Activated CD4-positive, CD25-positive, alpha-beta regulatory T cell treated with anti-CD3 and anti-CD28 coated beads, Interleukin-2, amount 50 U/mL, for 16 hours (primary cell): ENCODE measurements at regions not wholly inside any gene's neighbourhood (a gene's known extent, or its start where the extent isn't known, plus 50 kb on each side); places are given as distances from the start of the nearest gene placed in this dataset.

Experiments used
- DNase-seq: peaks from one replicate; pipeline ENCODE4 v3.0.0-alpha.2; 2020; ENCODE audit warnings: low read depth, low spot score

DNA sequence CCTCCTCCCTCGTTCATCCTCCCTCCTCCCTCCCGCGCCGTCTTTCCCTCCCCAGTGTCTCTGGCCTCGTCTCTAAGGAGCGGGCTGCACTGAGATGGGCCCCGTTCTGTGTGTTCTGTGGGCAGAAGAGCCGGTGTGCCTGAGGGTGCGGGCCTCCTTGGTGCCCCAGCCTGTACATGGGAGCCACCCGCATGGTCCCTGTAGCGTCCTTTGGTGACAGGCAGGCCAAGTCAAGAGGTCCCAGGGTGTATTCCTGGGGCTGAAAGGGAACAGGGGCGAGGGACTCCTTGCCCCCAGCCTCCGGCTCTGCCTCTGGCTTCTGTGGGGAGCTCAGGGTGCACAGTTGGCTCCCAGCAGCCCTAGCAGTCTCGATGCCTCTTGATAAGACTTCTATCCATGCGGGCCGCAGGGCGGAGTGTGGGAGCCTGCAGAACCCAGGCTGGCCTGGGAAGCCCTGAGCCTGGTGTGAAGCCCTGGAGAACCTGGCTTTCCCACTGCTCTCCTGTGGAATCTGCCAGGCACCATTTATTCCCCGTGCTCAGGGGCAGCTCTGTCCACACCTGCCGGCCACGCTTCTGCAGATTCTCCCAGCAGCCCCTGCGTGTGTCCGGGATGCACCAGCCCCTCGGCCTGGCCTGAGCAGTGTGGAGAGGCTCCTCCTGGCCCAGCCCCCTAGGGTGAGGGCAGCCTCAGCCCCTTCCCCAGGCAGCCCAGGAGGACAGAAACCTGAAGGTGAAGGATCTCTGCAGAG, 181.3 kb downstream of the KIF26A start:
- no peak for DNase-seq

DNA sequence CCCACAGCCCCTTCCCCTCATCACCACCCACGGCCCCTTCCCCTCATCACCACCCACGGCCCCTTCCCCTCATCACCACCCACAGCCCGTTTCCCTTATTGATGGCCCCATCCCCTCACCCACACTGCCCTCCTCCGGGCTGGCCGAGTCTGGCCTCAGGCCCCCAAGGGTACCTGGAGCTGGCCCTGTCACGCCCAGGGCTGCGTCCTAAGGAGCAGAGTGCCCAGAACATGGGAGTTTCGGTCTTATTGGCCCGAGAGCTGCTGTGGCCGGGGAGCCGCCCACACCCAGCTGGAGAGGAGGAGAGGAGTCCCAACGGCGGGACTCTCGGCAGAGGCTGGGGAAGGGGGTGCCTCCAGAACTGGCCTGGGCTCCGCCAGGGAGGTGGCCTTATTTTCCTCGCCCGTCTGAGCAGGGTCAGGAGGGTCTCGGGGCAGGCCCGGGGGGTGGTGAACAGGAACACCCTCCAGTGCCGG, 182.3 kb downstream of the KIF26A start:
- DNase-seq = no peak

DNA sequence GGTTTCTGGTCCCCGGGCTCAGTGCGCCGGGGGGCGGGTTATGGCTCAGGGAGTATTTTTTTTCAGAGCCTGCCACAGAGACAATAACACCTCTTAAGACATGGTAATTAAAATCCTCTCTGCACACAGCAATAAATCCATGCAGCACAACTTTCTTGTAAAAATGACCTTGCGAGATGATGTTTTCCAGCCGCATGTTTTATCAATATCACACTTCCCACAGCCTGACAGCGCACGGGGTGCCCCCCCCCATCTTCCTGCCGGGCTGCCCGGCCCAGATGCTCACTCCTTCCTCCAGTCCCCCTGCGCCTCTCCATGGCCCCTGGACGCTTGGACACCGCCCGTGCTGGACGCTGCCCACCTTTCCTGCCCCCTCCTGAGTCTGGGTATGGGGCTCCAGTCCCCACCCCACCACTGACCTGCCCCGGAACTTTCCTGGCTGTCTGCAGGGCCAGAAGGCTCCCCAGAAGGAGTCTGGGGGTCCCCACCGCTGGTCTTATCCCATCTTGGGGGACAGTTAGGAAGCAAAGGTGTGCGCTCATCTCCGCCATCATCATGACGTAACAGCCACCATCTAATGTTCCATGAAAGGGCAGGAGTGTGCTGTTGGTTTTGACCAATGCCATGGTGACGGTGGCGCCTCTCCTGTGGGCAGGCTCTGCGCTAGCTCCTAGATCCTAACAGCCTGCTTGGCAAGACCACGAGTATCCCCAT, 182.9 kb downstream of the KIF26A start:
- no peak for DNase-seq

DNA sequence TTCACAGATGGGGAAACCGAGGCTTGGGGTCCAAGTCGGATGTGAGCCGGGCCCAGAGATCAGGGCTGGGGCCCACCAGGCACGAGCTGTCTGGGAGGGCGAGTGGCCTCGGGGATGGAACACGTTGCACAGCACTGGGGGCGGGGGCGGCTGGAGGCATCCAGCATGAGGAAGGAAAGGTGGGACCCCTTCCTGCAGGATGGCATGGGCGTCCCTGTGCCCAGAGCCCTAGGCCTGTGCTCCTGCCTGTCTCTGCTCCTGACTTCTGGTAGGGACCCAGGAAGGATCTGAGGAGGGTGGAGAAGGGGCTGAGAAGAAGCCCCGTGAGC, 183.4 kb downstream of the KIF26A start:
- DNase-seq = no peak

DNA sequence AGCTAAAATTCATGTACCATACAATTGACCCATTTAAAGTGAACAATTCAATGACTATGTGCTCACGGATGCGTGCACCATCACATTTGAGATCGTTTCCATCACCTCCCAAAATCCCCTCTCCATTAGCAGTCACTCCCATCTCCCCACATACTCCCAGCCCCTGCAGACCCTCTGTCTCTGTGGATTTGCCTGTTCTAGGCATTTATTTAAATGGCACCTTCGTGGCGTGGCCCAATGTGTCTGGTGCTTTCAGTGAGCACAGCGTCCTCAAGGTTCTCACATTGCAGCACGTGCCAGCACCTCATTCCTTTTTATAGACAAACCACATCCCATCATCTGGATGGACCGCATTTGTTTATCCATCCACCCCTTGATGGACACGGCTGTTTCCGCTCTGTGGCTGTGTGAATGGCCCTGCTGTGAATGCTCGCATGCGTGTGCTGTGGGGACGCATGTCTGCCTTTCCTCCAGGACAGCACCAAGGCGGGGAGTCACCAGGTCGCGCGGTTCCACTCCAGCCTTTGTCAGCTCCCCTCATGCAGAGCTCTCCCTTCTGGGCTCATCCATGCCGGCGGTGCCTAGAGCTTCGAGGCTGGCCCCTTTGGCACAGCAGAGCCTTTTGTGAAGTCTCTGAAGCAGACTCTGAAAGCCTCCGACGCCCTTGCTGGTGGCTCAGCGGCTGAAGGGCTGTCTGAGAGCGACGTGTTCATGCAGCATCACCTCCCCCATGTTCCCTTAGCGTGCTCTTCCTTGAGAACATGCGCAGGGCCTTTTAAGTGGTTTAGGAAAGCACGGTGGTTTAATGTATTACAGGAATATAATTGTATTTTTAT, 184.4 kb downstream of the KIF26A start:
- DNase-seq = no peak

DNA sequence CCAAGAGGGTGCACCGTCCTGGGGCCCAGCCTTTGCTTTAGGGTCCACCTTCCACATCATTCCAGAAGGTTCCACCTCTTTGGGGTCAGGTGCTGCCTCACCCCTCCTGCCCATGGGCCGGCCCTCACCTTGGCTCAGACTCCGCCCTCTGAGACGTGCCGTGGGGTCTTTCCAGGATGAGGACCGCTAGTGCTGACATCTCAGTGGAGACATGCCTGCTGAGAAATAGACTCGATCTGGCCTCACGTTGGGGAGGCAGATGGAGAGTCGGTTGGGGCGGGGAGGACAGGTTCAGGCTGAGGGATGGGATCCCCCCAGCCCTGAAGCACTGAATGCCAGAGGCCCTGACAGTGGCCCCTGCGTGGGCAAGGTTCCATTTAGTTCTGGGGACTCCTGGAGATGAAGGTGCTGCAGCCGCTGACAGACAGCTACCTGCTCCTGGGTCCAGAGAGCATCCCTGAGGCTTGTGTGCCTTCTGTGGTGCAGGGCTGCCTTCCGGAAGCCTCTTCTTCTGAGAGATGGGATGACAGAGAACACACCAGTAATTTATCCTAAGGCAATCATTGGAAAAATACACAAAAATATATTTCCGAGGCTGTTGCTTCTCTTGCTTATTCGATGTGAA, 185.3 kb downstream of the KIF26A start:
- no peak for DNase-seq

DNA sequence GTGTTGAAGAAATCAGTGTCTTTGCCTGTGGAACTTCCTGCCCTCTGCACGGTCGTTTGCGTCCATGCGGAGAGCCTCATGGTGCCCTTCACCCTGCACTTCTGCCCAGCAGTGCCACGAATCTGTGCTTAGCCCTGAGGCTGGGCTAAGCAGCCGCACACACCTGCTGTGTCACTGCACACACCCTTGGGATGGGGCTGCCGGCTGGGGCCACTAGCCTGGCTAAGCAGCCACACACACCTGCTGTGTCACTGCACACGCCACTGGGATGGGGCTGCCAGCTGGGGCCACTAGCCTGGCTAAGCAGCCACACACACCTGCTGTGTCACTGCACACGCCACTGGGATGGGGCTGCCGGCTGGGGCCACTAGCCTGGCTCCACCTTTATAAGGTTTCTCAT, 188.5 kb downstream of the KIF26A start:
- no peak for DNase-seq

DNA sequence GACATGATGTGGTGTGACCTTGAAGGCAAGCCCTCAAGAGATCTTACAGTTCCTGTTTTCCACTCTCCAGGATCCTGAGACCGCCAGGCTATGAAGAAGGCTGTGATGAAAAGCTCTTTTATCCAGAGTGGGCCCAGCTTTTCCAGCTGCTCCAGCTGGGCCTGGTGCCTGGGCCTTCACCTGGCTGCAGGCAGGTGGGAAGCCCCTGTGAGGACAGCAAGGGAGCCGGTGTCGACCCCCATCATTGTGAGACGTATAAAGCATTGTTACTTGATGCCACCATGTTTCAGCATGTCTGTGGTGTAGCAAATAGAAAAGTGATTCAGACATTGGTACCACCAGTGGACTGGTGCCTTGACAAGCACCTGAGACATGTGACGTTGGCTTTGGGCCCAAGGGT, 190.2 kb downstream of the KIF26A start:
- DNase-seq = no peak

DNA sequence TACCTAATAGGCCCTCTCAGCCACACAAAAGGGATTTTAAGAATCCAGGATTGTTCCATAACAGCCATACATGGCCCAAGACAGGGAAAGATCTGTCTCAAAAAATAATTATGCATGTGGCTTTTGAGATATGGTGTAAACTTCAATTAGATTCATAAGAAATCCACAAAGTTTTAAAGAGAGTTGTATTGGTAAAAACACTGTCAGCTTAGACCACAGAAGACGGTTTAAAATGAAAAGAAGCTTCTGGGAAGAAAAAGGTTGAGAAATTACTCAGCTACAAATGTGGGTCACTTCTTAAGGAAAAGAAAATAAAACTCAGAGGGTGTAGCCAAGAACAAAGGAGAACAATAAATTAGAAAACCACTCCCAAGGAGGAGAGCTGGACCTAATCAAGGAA, 191.4 kb downstream of the KIF26A start:
- no peak for DNase-seq

DNA sequence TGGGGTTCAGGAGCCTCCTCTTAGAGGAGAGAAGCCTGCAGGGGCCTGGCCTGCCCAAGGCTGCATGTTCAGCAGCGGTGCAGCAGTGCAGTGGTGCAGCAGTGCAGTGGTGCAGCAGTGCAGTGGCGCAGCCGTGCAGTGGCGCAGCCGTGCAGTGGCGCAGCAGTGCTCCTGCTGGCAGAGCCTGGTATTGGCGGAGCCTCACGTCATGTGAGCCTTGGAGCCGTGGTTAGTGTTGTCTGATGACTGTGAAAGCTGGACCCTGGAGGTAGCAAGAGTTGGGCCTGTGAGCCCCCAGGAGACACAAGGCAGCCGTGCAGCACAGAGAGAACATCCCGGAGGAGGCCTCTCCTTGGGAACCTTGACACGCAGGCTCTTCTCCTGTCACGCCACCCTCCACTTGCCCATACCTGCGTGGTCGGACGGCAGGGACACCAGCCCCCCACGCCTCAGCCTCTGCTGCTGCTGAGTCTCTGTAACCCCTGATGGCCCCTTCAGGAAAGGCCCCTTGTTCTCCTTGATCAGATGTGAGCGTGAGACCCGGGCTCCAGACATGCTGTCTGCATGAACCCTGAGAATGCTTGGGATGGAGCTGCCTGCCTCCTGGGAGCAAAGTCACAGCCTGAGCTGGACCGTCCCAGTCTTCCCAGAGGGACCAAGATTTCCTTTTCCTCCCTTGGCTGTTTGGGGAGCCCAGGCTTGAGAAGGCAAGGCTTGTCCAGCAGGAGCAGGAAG, 193.7 kb downstream of the KIF26A start:
- DNase-seq = no peak

DNA sequence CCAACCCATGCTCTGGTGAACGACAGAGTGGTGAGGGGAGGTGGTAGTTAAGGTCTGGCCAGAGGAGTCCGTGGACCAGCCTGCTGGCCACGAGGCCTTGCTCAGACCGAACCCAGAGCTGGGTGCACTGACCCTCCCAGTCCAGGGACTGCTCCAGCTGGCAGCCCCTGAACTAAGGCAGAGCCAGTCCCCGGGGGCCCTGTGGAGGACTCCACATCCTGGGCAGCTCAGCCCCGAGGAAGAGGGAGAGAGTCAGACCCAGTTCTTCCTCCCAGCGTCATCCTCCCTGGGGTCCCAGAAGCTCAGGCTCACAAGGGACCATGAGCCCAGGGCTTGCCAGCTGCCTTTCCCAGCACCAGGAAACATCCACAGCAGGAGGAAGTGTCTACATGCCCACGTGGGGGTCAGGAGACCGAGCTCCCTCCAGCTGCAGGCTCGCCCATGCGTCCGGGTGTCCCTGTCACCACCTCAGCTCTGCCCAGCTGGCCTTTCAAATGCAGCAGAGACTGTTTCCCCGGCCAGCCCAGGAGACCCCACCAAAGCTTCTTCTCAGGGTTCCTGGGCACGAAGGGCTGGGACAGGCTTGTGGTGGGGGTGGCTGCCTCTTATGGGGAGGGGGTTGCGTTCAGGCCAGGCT, 194.4 kb downstream of the KIF26A start:
- DNase-seq = no peak

DNA sequence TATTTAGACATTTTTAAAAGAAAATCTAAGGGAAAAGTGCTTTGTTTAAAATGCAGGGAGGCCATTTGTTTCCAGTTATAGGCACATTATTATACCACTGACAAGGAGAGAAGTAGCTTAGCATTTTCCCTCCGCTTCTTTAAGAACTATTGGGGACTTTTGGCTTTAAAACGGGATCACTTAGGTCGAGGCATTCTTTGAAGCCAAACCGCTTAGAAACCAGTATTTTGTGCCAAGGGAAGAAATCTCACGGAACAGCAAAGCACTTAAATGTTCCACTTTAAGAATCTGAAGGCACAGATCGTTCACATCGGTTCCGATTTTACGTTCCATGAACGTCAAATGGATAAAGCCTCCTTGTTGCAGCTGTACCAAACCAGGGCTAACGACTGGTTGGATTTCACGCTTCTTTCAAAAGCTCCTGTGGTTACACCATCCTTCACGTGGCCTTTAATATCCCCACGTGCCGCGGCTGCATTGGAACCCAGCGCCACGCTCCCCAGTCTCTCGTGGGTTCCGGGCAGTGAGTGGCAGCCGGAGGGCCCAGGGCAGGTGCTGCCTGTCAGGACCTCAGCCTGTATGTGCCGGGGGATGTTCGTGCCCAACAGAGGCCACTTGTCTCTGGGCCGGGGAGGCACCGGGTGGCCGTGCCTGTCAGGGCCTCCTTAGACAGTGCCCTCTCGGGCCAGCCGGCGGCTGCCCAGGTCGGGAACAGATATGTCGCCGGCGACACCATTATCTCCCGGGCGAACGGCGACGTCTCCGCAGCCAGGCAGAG, 195.4 kb downstream of the KIF26A start:
- DNase-seq = no peak

DNA sequence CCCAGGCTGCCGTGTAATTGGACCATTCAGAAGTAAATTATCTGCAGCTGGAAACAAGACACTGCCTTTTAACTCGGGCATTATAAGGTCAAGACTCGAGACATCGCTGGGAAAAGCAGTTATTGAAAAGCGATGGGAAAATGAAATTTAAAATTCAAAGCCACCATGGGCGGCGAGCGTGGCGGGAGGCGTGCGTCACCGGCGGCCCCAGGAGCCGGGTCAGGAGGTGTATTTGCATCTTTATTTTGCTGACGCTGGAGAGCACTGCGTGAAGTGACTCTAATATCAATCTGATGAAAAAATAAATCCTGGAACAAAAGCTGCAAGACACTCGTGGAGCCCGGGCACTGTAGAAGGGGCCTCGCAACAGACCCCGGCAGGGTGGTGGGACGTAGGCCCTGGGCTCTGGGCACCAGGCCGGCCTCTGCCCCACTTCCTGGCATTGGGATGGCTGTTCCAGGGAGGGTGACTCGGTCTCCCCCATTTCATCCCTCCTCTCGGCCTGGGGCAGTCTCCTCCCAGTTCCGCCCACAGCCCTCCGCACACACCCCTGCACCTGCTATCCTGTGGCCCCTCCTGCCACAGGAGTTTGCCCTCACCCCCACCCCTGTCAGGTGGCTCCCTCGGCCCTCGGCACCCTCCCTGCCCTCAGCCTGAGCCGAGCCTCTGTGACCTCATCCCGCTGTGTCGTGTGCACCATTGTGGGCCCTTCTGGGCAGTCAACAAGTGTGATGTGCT, 196.2 kb downstream of the KIF26A start:
- DNase-seq = no peak

DNA sequence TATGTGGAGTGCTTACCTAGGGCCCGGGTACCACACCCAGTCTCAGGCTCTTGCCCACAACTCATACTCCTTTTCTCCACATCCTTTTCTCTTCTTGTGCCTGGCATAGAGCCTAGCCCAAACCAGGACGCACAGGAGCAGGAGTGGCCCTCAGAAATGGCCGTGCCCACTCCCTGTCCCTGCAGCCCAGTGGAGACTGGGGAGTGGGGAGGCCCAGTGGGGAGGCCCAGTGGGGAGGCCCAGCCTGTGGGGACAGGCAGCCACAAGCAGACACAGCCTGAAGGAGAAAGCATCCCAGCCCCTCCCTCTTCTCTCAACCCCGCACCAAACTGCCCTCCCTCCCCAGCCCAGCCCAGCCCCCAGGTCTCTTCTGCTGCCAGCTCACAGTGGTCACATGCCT, 196.8 kb downstream of the KIF26A start:
- no peak for DNase-seq

DNA sequence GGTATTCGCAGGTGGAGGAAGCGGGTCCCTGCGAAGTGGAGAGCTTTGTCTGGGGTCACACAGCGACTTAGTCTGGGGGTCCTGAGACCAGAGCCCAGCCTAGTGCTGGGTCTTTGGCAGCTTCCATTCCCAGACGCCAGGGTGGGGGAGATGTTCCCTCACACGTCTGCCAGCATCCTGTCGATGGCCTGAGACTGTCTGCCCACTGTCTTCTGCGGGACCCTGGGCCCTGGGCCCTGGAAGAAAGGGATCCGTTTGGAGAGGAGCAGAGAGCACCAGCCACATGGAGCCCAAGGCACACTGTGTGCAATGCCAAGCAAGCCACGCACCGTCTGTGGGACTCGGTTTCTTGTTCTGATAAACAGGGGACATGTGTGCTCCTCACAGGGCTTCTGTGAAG, 197.2 kb downstream of the KIF26A start:
- no peak for DNase-seq

DNA sequence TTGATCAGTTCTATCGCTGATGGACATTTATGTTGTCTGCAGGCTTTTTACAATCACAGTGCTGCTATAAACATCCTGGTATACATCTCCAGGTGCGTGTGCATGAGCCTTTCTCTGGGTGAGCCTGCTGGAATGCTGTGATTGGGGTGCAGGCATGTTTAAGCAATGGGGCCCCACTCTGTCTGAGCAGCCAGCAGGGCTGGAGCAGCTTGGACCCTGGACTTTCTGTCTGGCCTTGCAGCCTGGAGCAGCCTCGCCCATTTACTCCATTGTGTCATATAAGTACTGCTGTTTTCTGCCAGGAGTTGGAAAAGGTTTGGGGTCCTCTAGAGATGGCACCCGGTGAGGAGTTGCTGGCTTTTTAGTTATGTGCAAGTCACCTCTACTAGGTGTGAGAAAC, 199.0 kb downstream of the KIF26A start:
- DNase-seq = no peak

DNA sequence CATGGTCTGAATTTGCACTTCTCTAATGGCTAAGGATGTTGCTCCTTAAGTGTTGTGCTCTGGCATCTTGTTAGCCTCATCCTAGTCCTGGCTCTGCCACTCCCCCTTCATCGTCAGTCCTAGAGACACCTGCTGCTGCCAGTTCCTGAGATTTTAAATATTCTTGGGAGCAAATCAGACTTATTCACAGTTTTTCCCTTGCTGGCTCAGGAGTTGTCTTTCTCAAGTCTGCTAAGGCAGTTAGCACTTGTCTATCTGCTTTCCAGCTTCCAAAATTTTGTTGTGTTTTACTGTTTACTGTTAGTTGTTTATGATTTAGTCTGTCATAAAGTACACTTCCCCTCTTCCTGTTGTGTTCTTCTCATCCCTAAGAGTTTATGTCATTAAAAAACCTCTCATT, 201.0 kb downstream of the KIF26A start:
- DNase-seq = no peak

DNA sequence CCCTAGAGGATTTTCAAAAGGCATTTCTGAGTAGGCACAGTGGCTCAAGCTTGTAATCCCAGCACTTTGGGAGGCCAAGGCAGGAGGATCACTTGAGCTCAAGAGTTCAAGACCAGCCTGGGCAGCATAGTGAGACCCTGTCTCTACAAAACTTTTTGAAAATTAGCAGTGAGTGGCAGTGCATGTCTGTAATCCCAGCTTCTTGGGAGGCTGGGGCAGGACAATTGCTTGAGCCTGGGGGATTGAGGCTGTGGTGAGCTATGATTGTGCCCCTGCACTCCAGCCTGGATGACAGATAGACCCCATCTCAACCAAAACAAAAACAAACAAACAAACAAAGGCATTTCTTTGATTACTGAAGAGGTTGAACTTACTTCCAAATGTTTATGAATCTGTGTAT, 201.4 kb downstream of the KIF26A start:
- no peak for DNase-seq
